GM10266 (cell line): ENCODE measurements at regions not wholly inside any gene's neighbourhood (a gene's known extent, or its start where the extent isn't known, plus 50 kb on each side); places are given as distances from the start of the nearest gene placed in this dataset.
"Not testable (repeated sequence)": the region's sequence is repeated elsewhere in the genome, so short reads cannot be mapped to it uniquely, and the experiment has no call there.

Experiments
- DNase-seq: peaks from one replicate; pipeline ENCODE4 v3.0.0; 2012; ENCODE audit errors: extremely low spot score
- CTCF ChIP-seq: IDR thresholded peaks from 2 replicates; pipeline ENCODE4 v1.5.1; 2012; ENCODE audit warnings: mild to moderate bottlenecking, low read depth; ENCODE audit not compliant: control insufficient read depth, insufficient read depth; ENCODE audit errors: missing control alignments

- DNase-seq: no peak
- no peak for TF ChIP-seq CTCF
These were observed 129.7 kb downstream of the EPC1 start for GRCh38 chr10:32217216-32217615.

- DNase-seq: not testable (repeated sequence)
These were observed 133.1 kb downstream of the EPC1 start for GRCh38 chr10:32213838-32214237.

GRCh38 chr10:32211046-32211363, 136.0 kb downstream of the EPC1 start:
- no peak for DNase-seq
- no peak for TF ChIP-seq CTCF

- DNase-seq: no peak
These were observed 136.5 kb downstream of the EPC1 start for GRCh38 chr10:32210306-32211045.

GRCh38 chr10:32208005-32208404, 139.0 kb downstream of the EPC1 start:
- DNase-seq: not testable (repeated sequence)

More at GRCh38 chr10:32210306-32211045, 136.5 kb downstream of the EPC1 start:
- TF ChIP-seq CTCF: no peak

GRCh38 chr10:32207544-32207943, 139.4 kb downstream of the EPC1 start:
- TF ChIP-seq CTCF: peak; percentile 60
- peak; percentile 50 for DNase-seq

GRCh38 chr10:32205670-32206069, 141.3 kb downstream of the EPC1 start:
- no peak for DNase-seq
- TF ChIP-seq CTCF: no peak

- no peak for TF ChIP-seq CTCF
- no peak for DNase-seq
These were observed 142.4 kb downstream of the EPC1 start for GRCh38 chr10:32204606-32205005.
